Tongue (tissue), 1 donor: ENCODE measurements at regions not wholly inside any gene's neighbourhood (a gene's known extent, or its start where the extent isn't known, plus 50 kb on each side); places are given as distances from the start of the nearest gene placed in this dataset.

Experiments used
- DNase-seq: peaks from one replicate; pipeline ENCODE4 v3.0.0-alpha.2; 2015

DNA sequence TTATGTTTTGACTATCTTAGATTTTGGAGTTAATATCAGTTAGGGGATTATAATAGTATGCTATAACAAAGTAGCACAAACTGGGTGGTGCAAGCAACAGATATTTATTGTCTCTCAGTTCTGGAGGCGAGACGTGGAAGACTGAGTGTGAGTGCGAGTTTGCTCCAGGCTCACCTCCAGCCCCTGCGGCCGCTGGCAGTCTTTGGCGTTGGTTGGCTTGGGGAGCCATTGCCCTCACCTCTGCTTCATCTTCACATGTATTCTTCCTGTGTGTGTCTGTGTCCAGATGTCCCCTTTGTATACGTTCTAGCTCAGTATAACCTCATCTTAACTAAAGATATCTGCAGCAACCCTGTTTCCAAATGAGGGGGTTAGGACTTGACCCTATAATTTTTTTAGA is 343.9 kb upstream of the COBL start:
- no peak for DNase-seq

GRCh38 chr7:51658684-51659083 is 342.1 kb upstream of the COBL start:
- no peak for DNase-seq

- DNase-seq, result peak; percentile 89
These were observed 331.3 kb upstream of the COBL start for GRCh38 chr7:51647931-51648351.

DNA sequence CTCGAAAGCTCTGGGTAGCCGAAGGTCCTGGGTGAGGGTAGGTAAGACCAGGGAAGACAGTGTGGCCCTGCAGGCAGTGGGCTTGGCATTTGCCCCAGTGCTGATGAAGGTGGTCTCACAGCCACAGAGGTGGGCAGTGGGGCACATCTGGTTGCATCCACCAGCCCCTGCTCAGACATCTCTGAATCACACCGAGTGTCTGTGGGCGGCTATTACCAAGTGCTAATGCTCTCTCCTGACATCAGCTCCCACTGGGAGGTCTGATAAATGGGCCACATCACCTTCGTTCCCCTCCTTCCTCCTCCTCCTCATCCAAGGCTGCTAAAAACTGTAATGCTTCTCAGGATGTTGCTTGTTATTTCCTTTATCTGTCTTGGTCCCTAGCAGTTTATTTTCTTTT is 330.9 kb upstream of the COBL start:
- DNase-seq, result no peak

DNA sequence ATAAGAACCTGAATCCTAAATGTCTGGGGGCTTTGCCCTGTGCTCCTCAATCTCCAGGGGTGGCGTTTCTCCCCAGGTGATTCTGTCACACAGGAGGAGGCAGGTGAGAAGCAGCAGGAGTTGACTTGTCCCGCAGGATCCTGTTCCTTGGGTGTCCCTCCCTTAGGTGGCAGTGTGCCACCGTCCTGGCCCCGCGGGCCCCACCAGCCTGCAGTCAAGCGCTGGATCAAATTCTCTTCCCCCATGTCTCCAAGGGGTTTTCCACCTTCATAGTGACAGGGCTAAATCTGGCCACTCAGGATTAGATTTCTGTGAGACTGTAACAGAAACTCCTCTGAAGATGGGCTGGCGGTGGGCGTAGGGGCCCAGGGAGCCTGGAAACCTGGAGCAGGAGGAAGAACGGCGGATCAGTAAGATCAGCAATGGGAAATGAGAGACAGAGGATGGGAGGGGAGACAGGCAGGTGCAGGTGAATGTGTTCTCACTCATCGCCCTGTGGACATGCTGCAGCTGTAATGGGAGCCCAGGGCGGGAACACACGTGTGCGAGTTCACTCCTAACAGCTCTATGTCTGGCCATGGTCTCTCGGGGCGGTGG is 329.2 kb upstream of the COBL start:
- peak; percentile 41 for DNase-seq

DNA sequence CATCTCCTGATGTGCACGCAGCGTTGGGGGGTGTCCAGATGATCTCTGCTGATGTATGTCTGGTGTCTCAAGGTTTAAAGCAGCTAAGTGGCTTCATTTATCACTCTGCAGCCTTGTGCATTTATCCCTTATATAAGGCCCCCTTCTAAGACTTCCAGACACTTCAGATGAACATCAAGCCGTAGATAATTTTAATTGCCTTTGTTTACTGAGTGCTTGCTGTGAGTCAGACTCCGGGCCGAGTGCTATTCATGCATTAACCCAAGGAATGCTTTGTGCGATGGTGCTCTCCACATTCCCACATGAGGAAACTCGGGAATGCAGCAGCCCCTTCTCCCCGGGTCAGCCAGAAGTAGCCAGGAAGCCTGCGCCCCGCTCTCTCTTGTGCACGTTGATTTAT is 328.6 kb upstream of the COBL start:
- DNase-seq, result no peak

- DNase-seq, result no peak
These were observed 327.6 kb upstream of the COBL start for GRCh38 chr7:51644216-51644615.

- DNase-seq, result no peak
These were observed 324.2 kb upstream of the COBL start for GRCh38 chr7:51640841-51641240.

DNA sequence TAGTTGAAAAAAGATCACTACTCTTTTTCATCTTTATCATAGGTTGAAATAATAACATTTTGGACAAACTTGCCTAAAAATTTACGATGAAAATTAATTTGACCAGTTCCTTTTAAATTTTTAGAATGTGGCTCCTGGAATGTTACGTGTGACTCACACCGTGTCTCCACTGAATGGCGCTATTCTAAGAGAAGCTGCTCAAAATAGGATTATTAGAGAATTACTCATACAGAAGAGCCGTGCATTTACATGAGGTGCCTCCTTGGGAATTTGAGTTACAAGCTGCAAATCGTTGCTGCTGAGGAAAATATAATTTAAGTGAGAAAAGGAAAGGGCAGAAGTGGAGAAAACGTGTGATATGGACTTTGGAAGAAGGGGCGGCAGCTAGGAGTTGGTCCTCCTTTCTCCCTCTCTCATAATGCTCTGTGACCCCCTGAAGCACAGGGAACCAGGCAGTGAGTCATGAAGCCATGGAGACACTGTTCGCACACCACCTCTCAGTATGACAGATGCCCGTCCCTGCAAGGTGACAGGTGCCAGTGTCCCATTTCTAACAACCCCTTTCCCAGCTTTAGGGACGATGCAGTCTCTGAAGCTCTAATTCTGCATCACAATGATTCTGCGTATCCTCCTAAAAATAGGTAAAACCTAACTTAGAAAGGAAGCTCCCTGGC is 323.2 kb upstream of the COBL start:
- no peak for DNase-seq

- no peak for DNase-seq
These were observed 319.9 kb upstream of the COBL start for GRCh38 chr7:51636503-51636902.

GRCh38 chr7:51635775-51636174 is 319.2 kb upstream of the COBL start:
- no peak for DNase-seq

GRCh38 chr7:51634538-51634937 is 317.9 kb upstream of the COBL start:
- no peak for DNase-seq

GRCh38 chr7:51634025-51634424 is 317.4 kb upstream of the COBL start:
- no peak for DNase-seq

DNA sequence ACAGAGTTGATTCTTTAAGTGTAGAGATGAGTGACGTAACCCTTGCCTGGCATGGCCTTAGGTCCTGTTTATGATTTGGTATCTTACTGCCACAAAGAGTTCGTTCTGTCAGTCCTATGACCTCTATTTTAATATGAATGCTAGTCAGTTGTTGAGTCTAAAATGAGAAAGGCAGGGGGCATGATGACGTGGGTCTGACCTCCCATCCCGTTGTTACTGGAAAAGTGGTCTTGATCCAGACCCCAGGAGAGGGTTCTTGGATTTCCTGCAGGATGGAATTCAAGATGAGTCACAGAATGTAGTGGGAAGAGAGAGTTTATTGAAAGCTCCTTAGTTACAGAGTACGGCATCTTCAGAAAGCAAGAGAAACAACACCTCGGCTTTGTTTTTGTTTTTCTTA is 317.0 kb upstream of the COBL start:
- no peak for DNase-seq

DNA sequence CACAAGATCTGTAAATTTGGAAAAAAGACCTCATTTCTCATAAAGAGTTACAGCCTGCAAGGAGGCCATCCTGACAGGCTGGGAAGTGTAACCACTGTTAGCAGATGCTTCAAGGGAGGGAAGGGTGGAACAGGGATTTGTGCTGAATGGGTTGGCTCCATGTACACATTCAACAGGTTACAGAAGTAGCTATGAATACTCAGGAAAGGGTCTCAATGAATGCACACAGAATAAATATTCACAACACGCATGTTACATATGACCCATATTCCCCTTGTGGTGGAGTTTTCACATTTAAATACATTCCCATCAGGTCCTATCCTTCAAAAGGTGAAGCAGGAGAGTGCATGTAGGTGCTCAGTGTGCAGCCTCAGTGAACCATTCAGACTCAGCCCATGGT is 316.4 kb upstream of the COBL start:
- no peak for DNase-seq

DNA sequence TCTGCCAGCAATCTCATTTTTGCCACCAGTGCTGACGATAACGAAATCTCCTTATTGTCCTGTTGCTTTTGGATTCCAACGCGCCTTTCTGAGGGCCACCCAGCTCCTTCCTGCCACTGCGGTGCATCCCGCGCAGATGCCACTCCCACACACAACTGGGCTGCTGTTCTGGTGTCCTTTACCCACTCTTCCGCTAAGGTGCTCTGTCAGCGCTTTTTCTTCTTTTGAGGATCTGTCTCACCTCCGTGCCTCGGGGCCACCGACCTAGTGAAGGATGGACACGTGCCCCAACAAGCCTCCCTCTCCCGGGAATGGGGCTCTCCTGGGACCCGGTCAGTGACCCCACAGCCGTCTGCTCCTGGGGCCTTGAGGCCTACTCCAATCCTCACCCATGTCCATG is 314.3 kb upstream of the COBL start:
- DNase-seq, result no peak

GRCh38 chr7:51629206-51629605 is 312.6 kb upstream of the COBL start:
- DNase-seq, result no peak

DNA sequence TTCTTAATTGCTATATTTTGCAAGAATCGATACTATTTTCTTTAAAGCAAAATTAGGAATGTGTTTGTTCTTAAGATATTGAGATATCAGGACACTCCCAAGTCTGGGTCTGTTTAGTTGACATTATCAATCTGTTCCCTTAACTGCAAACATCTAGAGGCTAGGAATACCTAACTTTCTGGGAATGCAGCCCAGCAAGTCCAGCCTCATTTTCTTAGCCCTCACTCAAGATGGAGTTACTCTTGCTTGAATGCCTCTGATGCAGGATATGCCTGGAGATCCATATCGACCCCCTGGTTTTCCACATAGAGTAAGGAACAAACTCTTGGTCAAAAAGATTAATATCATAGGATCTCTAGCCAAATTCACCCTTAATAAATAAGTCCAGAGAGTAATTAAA is 305.3 kb upstream of the COBL start:
- no peak for DNase-seq

DNA sequence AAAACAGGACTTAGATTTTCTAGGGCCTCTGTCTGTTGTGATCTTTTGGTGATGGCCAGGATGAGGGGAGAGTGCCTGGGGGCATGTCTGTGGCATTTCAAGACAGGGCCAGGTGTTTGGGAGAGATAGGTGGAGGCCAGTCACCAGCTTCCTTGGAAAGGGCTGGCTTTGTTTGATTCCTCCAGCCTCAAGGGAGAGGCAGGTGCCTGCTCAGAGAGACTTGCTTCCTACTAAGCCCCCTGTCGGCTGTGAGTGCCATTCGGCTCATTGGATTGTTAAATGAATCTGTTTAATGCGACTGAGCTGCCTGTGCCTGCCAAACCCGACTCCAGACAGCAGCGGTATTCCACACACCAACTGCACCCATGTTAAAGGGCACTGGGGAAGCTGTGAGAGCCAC is 304.1 kb upstream of the COBL start:
- no peak for DNase-seq

- no peak for DNase-seq
These were observed 303.3 kb upstream of the COBL start for GRCh38 chr7:51619880-51620279.

DNA sequence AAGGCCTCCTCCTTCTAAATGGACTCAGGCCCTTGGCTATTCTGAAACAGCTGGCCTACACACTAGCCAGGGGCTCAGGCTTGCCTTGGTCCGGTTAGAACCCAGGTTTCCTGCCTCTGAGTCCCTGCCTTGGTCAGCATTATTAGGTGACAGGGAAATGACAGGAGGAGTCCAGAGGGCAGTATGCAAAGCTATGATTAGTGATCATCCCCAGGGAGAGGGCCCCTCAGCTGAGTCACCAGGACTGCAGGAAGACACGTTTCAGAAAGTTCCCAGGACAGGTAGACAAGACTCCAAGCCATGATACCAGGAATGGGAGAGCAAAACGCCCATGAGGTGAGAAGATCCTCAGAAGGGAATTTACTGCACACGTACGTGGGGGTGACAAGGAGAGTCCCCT is 301.1 kb upstream of the COBL start:
- DNase-seq, result no peak

DNA sequence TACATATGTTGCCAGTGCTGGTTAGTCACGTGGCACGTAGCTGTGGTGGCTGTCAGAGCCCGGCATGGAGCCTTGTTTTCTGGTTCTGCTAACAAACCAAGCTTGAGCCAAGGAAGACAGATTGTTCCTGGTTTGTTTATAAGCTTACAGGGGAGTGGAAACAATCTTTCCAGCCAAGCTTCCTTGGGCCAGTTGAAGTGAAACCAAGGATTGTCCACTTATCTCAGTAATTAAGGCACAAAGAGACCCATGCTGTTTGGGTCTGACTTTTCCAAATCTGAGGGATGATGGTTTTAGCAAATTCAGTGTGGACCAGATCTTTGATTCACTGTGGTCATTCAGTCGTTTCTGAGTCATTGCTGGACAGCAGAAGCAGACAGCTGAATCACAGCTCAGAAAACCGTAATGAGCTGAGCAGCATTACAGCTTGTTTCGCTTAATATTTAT is 297.3 kb upstream of the COBL start:
- DNase-seq, result no peak

- DNase-seq, result no peak
These were observed 295.3 kb upstream of the COBL start for GRCh38 chr7:51611937-51612336.

DNA sequence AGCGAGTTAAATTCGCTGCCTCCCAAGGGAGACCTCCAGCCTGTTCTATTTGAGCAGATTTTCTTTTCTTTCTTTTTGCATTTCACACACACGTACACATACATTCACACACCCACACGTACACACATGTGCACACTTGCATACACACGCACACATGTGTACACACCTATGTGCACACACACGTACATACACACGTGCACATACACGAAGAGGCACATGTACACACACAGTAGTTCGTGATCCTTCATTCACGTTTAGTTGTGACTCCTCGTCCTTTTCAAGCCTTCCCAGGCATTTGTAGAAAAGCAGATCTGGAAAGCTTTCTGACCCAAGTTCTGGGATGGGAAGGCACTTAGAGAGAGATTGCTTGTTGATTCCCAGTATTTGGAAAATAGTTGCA is 290.8 kb upstream of the COBL start:
- DNase-seq, result no peak
